ENCODE measurements at regions not wholly inside any gene's neighbourhood (a gene's known extent, or its start where the extent isn't known, plus 50 kb on each side); places are given as distances from the start of the nearest gene placed in this dataset.

DNA sequence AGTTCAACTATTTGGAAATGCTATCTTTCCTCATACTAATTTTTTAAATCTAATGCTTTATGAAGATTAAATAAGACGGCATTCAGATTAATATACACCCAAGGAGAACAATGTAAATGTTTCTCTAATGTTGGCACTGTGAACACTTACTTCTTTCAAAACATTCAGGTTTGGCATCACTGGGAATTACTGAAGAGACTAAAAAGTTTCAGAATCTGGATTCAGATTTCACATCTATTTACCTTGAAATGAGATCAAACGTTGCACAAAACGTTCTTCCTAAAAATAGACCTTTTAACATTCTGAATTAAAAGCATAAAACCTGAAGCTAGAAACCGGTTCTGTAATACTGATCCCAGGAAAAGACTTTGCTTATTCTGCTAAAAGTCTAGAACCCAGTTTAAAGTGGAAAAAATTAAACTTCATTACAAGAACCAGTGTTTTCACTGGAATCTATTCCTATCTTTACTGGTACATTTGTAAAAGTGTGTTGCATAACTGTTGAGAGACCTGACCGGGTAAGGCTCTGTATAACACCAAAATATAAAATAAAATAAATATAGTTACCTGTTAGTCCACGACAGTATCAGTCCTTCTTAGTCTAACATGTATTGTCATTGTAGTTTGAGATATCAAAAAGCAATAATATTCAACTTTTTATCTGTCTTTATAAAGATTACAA lies 117.4 kb upstream of the MAP9 start:
- TF ChIP-seq POLR2A (IDR thresholded peaks at IDR 0.05) = no peak
- TF ChIP-seq, protein P1, sequence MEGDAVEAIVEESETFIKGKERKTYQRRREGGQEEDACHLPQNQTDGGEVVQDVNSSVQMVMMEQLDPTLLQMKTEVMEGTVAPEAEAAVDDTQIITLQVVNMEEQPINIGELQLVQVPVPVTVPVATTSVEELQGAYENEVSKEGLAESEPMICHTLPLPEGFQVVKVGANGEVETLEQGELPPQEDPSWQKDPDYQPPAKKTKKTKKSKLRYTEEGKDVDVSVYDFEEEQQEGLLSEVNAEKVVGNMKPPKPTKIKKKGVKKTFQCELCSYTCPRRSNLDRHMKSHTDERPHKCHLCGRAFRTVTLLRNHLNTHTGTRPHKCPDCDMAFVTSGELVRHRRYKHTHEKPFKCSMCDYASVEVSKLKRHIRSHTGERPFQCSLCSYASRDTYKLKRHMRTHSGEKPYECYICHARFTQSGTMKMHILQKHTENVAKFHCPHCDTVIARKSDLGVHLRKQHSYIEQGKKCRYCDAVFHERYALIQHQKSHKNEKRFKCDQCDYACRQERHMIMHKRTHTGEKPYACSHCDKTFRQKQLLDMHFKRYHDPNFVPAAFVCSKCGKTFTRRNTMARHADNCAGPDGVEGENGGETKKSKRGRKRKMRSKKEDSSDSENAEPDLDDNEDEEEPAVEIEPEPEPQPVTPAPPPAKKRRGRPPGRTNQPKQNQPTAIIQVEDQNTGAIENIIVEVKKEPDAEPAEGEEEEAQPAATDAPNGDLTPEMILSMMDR (IDR thresholded peaks at IDR 0.05) = no peak
- no peak for TF ChIP-seq POLR2AphosphoS5 (IDR thresholded peaks at IDR 0.05)
- TF ChIP-seq EP300 (IDR thresholded peaks at IDR 0.05) = no peak
